H1 (cell line): ENCODE measurements at regions not wholly inside any gene's neighbourhood (a gene's known extent, or its start where the extent isn't known, plus 50 kb on each side); places are given as distances from the start of the nearest gene placed in this dataset.

Source experiments
- CTCF ChIA-PET: fragments of 300-600 bp; sonication (Branson Sonifier 250); formaldehyde crosslinking; loops from one replicate; lab custom pipeline; 2021; ENCODE audit not compliant: partially characterized antibody; lab: Charles Lee
- POLR2A ChIA-PET: fragments of 300-600 bp; sonication (Branson Sonifier 250); formaldehyde crosslinking; loops from one replicate; lab custom pipeline; 2021; ENCODE audit warnings: inconsistent platforms; ENCODE audit not compliant: partially characterized antibody; lab: Charles Lee
- DNase-seq, 2 experiments: peaks; one replicate each; pipeline versions ENCODE4 v3.0.0 to v3.0.0-alpha.2; 2010 to 2022; ENCODE audit warnings: low spot score in 2 of 2, low read depth in 1 of 2, mixed read lengths in 1 of 2
- FAIRE-seq: peaks from 2 replicates; lab custom pipeline; 2011; peaks lifted over from hg19 to GRCh38; lab: Jason Lieb, UNC
- H2AFZ ChIP-seq: 2 replicates; pipeline ENCODE4 v1.8.1; 2012; ENCODE audit warnings: low read length, inconsistent platforms
- H2AK5ac ChIP-seq: 2 replicates; pipeline ENCODE4 v1.6.1; 2013; ENCODE audit warnings: low read depth, low read length
- H2BK120ac ChIP-seq: replicated peaks from 2 replicates; pipeline ENCODE3; 2013; ENCODE audit warnings: low read depth, low read length, inconsistent platforms
- H2BK12ac ChIP-seq: 2 replicates; pipeline ENCODE4 v1.6.1; 2013; ENCODE audit warnings: low read depth, low read length
- H2BK15ac ChIP-seq: 2 replicates; pipeline ENCODE4 v1.6.1; 2013; ENCODE audit warnings: low read length
- H2BK20ac ChIP-seq: 2 replicates; pipeline ENCODE4 v1.6.1; 2013; ENCODE audit warnings: low read length
- H2BK5ac ChIP-seq: 2 replicates; pipeline ENCODE4 v1.6.1; 2013; ENCODE audit warnings: low read depth, low read length
- H3K14ac ChIP-seq: 2 replicates; pipeline ENCODE4 v1.6.1; 2013; ENCODE audit warnings: inconsistent platforms; ENCODE audit not compliant: insufficient read length
- H3K18ac ChIP-seq: 2 replicates; pipeline ENCODE4 v1.6.1; 2013; ENCODE audit warnings: low read length; ENCODE audit errors: extremely low read depth
- H3K23ac ChIP-seq: 2 replicates; pipeline ENCODE4 v1.6.1; 2013; ENCODE audit warnings: inconsistent platforms; ENCODE audit not compliant: insufficient read length
- H3K23me2 ChIP-seq: 2 replicates; pipeline ENCODE4 v1.6.1; 2013; ENCODE audit warnings: low read depth, low read length
- H3K27ac ChIP-seq: 2 replicates; pipeline ENCODE4 v1.6.1; 2011; ENCODE audit warnings: low read depth, low read length, inconsistent platforms
- H3K27me3 ChIP-seq, 4 experiments: replicated peaks in 1 of 4; 1 replicate in 1 of 4; 2 replicates in 3 of 4; pipeline versions ENCODE4 v1.6.1 to v1.8.1; 2011 to 2013; ENCODE audit warnings: low read length in 3 of 4, mild to moderate bottlenecking in 3 of 4, inconsistent platforms in 2 of 4, mixed read lengths in 2 of 4, moderate library complexity in 1 of 4; ENCODE audit not compliant: control insufficient read depth in 3 of 4, insufficient read depth in 3 of 4; ENCODE audit errors: extremely low read depth in 1 of 4
- H3K36me3 ChIP-seq, 4 experiments: 2 replicates each; pipeline versions ENCODE4 v1.6.1 to v1.8.1; 2011 to 2013; ENCODE audit warnings: mild to moderate bottlenecking in 4 of 4, low read length in 3 of 4, moderate library complexity in 2 of 4, control low read depth in 1 of 4, inconsistent platforms in 1 of 4; ENCODE audit not compliant: insufficient read depth in 4 of 4, control insufficient read depth in 2 of 4
- H3K4ac ChIP-seq: replicated peaks from 2 replicates; pipeline ENCODE3; 2013; ENCODE audit warnings: low read length, low read depth, mixed read lengths, inconsistent platforms; ENCODE audit not compliant: insufficient read length
- H3K4me1 ChIP-seq, 4 experiments: replicated peaks in 1 of 4; 1 replicate in 1 of 4; 2 replicates in 3 of 4; pipeline versions ENCODE4 v1.6.1 to v1.8.1; 2011 to 2013; ENCODE audit warnings: low read length in 3 of 4, inconsistent platforms in 2 of 4, mixed read lengths in 1 of 4; ENCODE audit not compliant: insufficient read depth in 4 of 4, control insufficient read depth in 3 of 4
- H3K4me2 ChIP-seq, 2 experiments: 2 replicates each; pipeline versions ENCODE4 v1.6.1 to v1.8.1; 2011 to 2013; ENCODE audit warnings: low read depth in 2 of 2, low read length in 2 of 2, control low read depth in 1 of 2, inconsistent platforms in 1 of 2, mild to moderate bottlenecking in 1 of 2; ENCODE audit not compliant: insufficient read depth in 1 of 2
- H3K4me3 ChIP-seq, 4 experiments: fragments of 200-600, 300-600 bp in 1 of 4; sonication (generic), shearing (Covaris generic), sonication (Bioruptor Twin) in 1 of 4; 2 replicates each; pipeline versions ENCODE4 v1.5.1 to v1.8.1; 2011 to 2016; ENCODE audit warnings: low read length in 4 of 4, low read depth in 3 of 4, control low read depth in 2 of 4, inconsistent platforms in 2 of 4, mild to moderate bottlenecking in 2 of 4, mixed read lengths in 1 of 4, moderate library complexity in 1 of 4; ENCODE audit not compliant: insufficient read depth in 2 of 4; ENCODE audit errors: extremely low read depth in 1 of 4
- H3K56ac ChIP-seq: replicated peaks from 2 replicates; pipeline ENCODE3; 2013; ENCODE audit warnings: low read depth, mild to moderate bottlenecking, mixed read lengths, low read length, inconsistent platforms; ENCODE audit not compliant: insufficient read length
- H3K79me1 ChIP-seq: 2 replicates; pipeline ENCODE4 v1.6.1; 2013; ENCODE audit warnings: low read depth, low read length, control low read depth
- H3K79me2 ChIP-seq, 2 experiments: 2 replicates each; pipeline versions ENCODE4 v1.6.1 to v1.8.1; 2012 to 2013; ENCODE audit warnings: low read length in 2 of 2, mild to moderate bottlenecking in 2 of 2, inconsistent platforms in 1 of 2; ENCODE audit not compliant: insufficient read depth in 2 of 2, control insufficient read depth in 1 of 2
- H3K9ac ChIP-seq, 4 experiments: replicated peaks in 1 of 4; 1 replicate in 1 of 4; 2 replicates in 3 of 4; pipeline versions ENCODE4 v1.6.1 to v1.8.1; 2011 to 2013; ENCODE audit warnings: low read depth in 3 of 4, low read length in 3 of 4, control low read depth in 2 of 4, mild to moderate bottlenecking in 2 of 4, moderate library complexity in 2 of 4, inconsistent platforms in 1 of 4; ENCODE audit errors: extremely low read depth in 1 of 4
- H3K9me3 ChIP-seq, 2 experiments: 2 replicates each; pipeline versions ENCODE4 v1.6.1 to v1.8.1; 2012 to 2013; ENCODE audit warnings: mild to moderate bottlenecking in 2 of 2, moderate library complexity in 2 of 2, control low read depth in 1 of 2, inconsistent platforms in 1 of 2, low read depth in 1 of 2, low read length in 1 of 2, mixed read lengths in 1 of 2; ENCODE audit not compliant: insufficient read depth in 2 of 2
- H4K20me1 ChIP-seq, 2 experiments: replicated peaks in 1 of 2; 2 replicates each; pipeline versions ENCODE3 to v1.8.1; 2011 to 2013; ENCODE audit warnings: inconsistent platforms in 2 of 2, low read length in 2 of 2, mild to moderate bottlenecking in 1 of 2; ENCODE audit not compliant: insufficient read depth in 2 of 2, control insufficient read depth in 1 of 2
- H4K5ac ChIP-seq: 2 replicates; pipeline ENCODE4 v1.6.1; 2013; ENCODE audit warnings: low read length, low read depth, mixed read lengths, inconsistent platforms; ENCODE audit not compliant: insufficient read length
- H4K8ac ChIP-seq: 2 replicates; pipeline ENCODE4 v1.8.0; 2013; ENCODE audit warnings: mild to moderate bottlenecking, moderate library complexity, low read length, inconsistent platforms; ENCODE audit not compliant: insufficient read depth; ENCODE audit errors: extremely low read depth
- H4K91ac ChIP-seq: replicated peaks from 2 replicates; pipeline ENCODE3; 2013; ENCODE audit warnings: low read length, mixed read lengths, inconsistent platforms; ENCODE audit not compliant: insufficient read length
- ASH2L ChIP-seq: fragments of 200-600, 300-600 bp; sonication (generic); IDR thresholded peaks from one replicate; pipeline ENCODE4 v1.7.1; 2017; ENCODE audit warnings: low read length
- CBX5 ChIP-seq: fragments of 300-800, 300-1000 bp; sonication (generic); IDR thresholded peaks from 2 replicates; pipeline ENCODE4 v1.7.1; 2016; ENCODE audit warnings: antibody characterized with exemption, low read length, low read depth
- EP300 ChIP-seq, 2 experiments: IDR thresholded peaks; 1 replicate in 1 of 2; 2 replicates in 1 of 2; pipeline ENCODE4 v1.6.1; 2011 to 2012; ENCODE audit warnings: low read depth in 2 of 2, low read length in 2 of 2, mild to moderate bottlenecking in 2 of 2, borderline replicate concordance in 1 of 2, inconsistent platforms in 1 of 2, moderate library complexity in 1 of 2
- HDAC2 ChIP-seq, 2 experiments: fragments of 300-600 bp in 1 of 2; sonication (generic) in 1 of 2; IDR thresholded peaks; 2 replicates each; pipeline ENCODE4 v1.6.1; 2011 to 2012; ENCODE audit warnings: low read depth in 2 of 2, low read length in 2 of 2, mild to moderate bottlenecking in 2 of 2, moderate library complexity in 2 of 2, borderline replicate concordance in 1 of 2, inconsistent platforms in 1 of 2
- KDM4A ChIP-seq: IDR thresholded peaks from one replicate; pipeline ENCODE4 v1.7.1; 2012; ENCODE audit warnings: low read depth, mild to moderate bottlenecking, moderate library complexity, low read length, inconsistent platforms; ENCODE audit not compliant: severe bottlenecking
- MAX ChIP-seq: IDR thresholded peaks from 2 replicates; pipeline ENCODE4 v1.6.1; 2012; ENCODE audit warnings: inconsistent platforms
- NANOG ChIP-seq: IDR thresholded peaks from 2 replicates; pipeline ENCODE4 v1.6.1; 2011; ENCODE audit warnings: low read length, low read depth, mild to moderate bottlenecking, inconsistent platforms; ENCODE audit not compliant: insufficient read depth, poor library complexity, severe bottlenecking
- NRF1 ChIP-seq: IDR thresholded peaks from 2 replicates; pipeline ENCODE4 v1.6.1; 2011; ENCODE audit warnings: mild to moderate bottlenecking, low read depth, low read length, improper control_type of control experiment
- POLR2A ChIP-seq, 2 experiments: IDR thresholded peaks; 1 replicate in 1 of 2; 2 replicates in 1 of 2; pipeline ENCODE4 v1.6.1; 2011; ENCODE audit warnings: low read depth in 2 of 2, low read length in 2 of 2, mild to moderate bottlenecking in 2 of 2; ENCODE audit errors: control extremely low read depth in 1 of 2
- RAD21 ChIP-seq, 2 experiments: IDR thresholded peaks in 1 of 2; conservative IDR thresholded peaks in 1 of 2; 2 replicates each; pipeline ENCODE4 v1.6.1; 2011; ENCODE audit warnings: low read depth in 2 of 2, low read length in 2 of 2, improper control_type of control experiment in 1 of 2, inconsistent platforms in 1 of 2, mild to moderate bottlenecking in 1 of 2, moderate library complexity in 1 of 2
- RXRA ChIP-seq: IDR thresholded peaks from 2 replicates; pipeline ENCODE4 v1.6.1; 2011; ENCODE audit warnings: low read depth, mild to moderate bottlenecking, low read length, moderate library complexity; ENCODE audit not compliant: insufficient read depth
- SAP30 ChIP-seq: fragments of 300-600 bp; sonication (generic); IDR thresholded peaks from 2 replicates; pipeline ENCODE4 v1.7.1; 2012; ENCODE audit warnings: low read length, moderate library complexity, mild to moderate bottlenecking, inconsistent platforms; ENCODE audit not compliant: insufficient read depth, insufficient replicate concordance
- SIN3A ChIP-seq, 2 experiments: IDR thresholded peaks in 1 of 2; conservative IDR thresholded peaks in 1 of 2; 2 replicates each; pipeline ENCODE4 v1.6.1; 2011 to 2012; ENCODE audit warnings: low read length in 2 of 2, improper control_type of control experiment in 1 of 2, low read depth in 1 of 2, mild to moderate bottlenecking in 1 of 2
- WGBS, 2 experiments: shearing (Covaris generic) in 1 of 2; methylation state at CpG; one replicate each; pipeline versions ENCODE4 v1.1.6 to v1.1.7; 2013 to 2015; ENCODE audit warnings: low lambda C conversion rate in 2 of 2, mixed read lengths in 2 of 2, inconsistent platforms in 1 of 2, low coverage in 1 of 2, missing lambda C conversion rate in 1 of 2; ENCODE audit not compliant: insufficient replicate concordance in 2 of 2, insufficient coverage in 1 of 2, insufficient read length in 1 of 2; ENCODE audit errors: extremely low coverage in 1 of 2, missing lambda C conversion rate in 1 of 2; 5-methylcytosine and 5-hydroxymethylcytosine counted together

- ChIA-PET POLR2A (no interaction called here), CTCF (no interaction called here)
- Histone ChIP-seq H4K20me1 (no peaks in the 10 kb centered on the region), H3K79me1 (no peaks in the 10 kb centered on the region), H3K36me3 (no peaks in the 10 kb centered on the region), H3K4me1 (no peaks in the 10 kb centered on the region), H3K18ac (no peak overlapping the region), H3K9ac (no peak overlapping the region), H3K27me3 (no peaks in the 10 kb centered on the region), H2BK20ac (no peak overlapping the region), H3K56ac (no peak overlapping the region), H3K79me2 (no peaks in the 10 kb centered on the region), H2AFZ (no peak overlapping the region), H3K4ac (no peak overlapping the region), H2BK5ac (no peak overlapping the region), H3K23ac (no peak overlapping the region), H4K8ac (no peak overlapping the region), H3K4me2 (no peak overlapping the region), H3K4me3 (no peak overlapping the region), H4K91ac (no peak overlapping the region), H3K27ac (no peak overlapping the region), H2BK12ac (no peak overlapping the region), H2BK15ac (no peak overlapping the region), H2AK5ac (no peak overlapping the region), H3K23me2 (no peaks in the 10 kb centered on the region), H3K9me3 (no peaks in the 10 kb centered on the region), H3K14ac (no peak overlapping the region), H2BK120ac (no peak overlapping the region), H4K5ac (no peak overlapping the region)
- FAIRE-seq (no peak), DNase-seq (no peak)
- WGBS, 2 experiments, result 64% methylated on average over 3 of the region's 3 CpGs; no CpG with 5 or more reads in 1 of the 2 experiments
- TF ChIP-seq RXRA (no peak), MAX (no peak), RAD21 (IDR thresholded peaks at IDR 0.05 in 1 of 2, conservative IDR thresholded peaks at IDR 0.05 in 1 of 2; ENCODE audit: low read depth in 2 of 2, low read length in 2 of 2) (no peak), ASH2L (no peak), EP300 (IDR thresholded peaks at IDR 0.05; ENCODE audit: borderline replicate concordance in 1 of 2, low read depth in 2 of 2, low read length in 2 of 2) (no peak), POLR2A (IDR thresholded peaks at IDR 0.05; ENCODE audit: control extremely low read depth in 1 of 2, low read depth in 2 of 2, low read length in 2 of 2) (no peak), NANOG (no peak), NRF1 (no peak), SAP30 (no peak), HDAC2 (IDR thresholded peaks at IDR 0.05; ENCODE audit: borderline replicate concordance in 1 of 2, low read depth in 2 of 2, low read length in 2 of 2) (no peak), CBX5 (no peak), KDM4A (no peak), SIN3A (conservative IDR thresholded peaks at IDR 0.05 in 1 of 2, IDR thresholded peaks at IDR 0.05 in 1 of 2; ENCODE audit: low read depth in 1 of 2, low read length in 2 of 2) (no peak)
These were observed 705.5 kb upstream of the CDH8 start for GRCh38 chr16:62741692-62742091.
